RWPE2 (cell line): ENCODE measurements at regions not wholly inside any gene's neighbourhood (a gene's known extent, or its start where the extent isn't known, plus 50 kb on each side); places are given as distances from the start of the nearest gene placed in this dataset.

Experiments used
- ATAC-seq: fragments of 200-7000 bp; cut with Tn5 transposase; 3 replicates; pipeline ENCODE4 v1.9.1; 2021; ENCODE audit warnings: low read depth
- DNase-seq: peaks from one replicate; pipeline ENCODE4 v3.0.0-alpha.2; 2020; ENCODE audit warnings: low spot score
- H3K27ac ChIP-seq: fragments of 450-650 bp; 2 replicates; pipeline ENCODE4 v1.5.1; 2017; ENCODE audit warnings: mild to moderate bottlenecking; ENCODE audit not compliant: poor library complexity, severe bottlenecking
- H3K27me3 ChIP-seq: fragments of 250-450 bp; sonication (Bioruptor Pico); 2 replicates; pipeline ENCODE4 v1.5.1; 2021; ENCODE audit warnings: mild to moderate bottlenecking, moderate library complexity; ENCODE audit not compliant: insufficient read depth, poor library complexity, severe bottlenecking
- H3K36me3 ChIP-seq: fragments of 250-450 bp; sonication (Bioruptor Pico); 2 replicates; pipeline ENCODE4 v1.5.1; 2020; ENCODE audit warnings: low read depth, mild to moderate bottlenecking, moderate library complexity
- H3K4me1 ChIP-seq: fragments of 250-450 bp; sonication (Bioruptor Pico); 2 replicates; pipeline ENCODE4 v1.5.1; 2021; ENCODE audit warnings: mild to moderate bottlenecking, moderate library complexity; ENCODE audit not compliant: insufficient read depth, poor library complexity, severe bottlenecking
- H3K4me3 ChIP-seq: fragments of 250-450 bp; sonication (Bioruptor Pico); 2 replicates; pipeline ENCODE4 v1.5.1; 2021; ENCODE audit warnings: mild to moderate bottlenecking, moderate library complexity; ENCODE audit not compliant: severe bottlenecking
- H3K9me3 ChIP-seq: fragments of 250-450 bp; sonication (Bioruptor Pico); 2 replicates; pipeline ENCODE4 v1.5.1; 2021; ENCODE audit warnings: mild to moderate bottlenecking, moderate library complexity; ENCODE audit not compliant: severe bottlenecking
- TF ChIP-seq, protein P1 (sequence below): fragments of 450-650 bp; IDR thresholded peaks from one replicate; pipeline ENCODE4 v1.5.1; 2017; ENCODE audit warnings: mild to moderate bottlenecking, moderate library complexity; ENCODE audit not compliant: poor library complexity, severe bottlenecking

DNA sequence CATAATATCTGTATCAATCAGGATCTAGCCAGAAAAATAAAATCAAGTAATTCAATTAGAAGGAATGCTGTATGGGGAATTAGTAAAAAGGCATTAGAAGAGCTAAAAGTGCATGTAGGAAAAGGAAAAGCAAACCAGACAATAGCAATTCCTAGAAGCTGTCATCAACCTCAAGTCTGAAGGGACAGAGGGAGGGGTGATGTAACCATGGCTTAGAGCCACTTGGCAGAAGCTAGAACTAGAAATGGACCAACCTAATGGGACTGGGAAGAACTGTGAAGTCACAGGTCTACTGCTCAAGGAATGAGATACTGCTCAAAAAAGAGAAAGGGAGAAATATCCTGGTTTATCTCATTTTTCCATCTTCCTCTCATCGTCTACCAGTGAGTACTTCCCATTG lies 590.7 kb upstream of the SGO1 start:
- no peaks in the 10 kb centered on the region for H3K9me3 ChIP-seq

DNA sequence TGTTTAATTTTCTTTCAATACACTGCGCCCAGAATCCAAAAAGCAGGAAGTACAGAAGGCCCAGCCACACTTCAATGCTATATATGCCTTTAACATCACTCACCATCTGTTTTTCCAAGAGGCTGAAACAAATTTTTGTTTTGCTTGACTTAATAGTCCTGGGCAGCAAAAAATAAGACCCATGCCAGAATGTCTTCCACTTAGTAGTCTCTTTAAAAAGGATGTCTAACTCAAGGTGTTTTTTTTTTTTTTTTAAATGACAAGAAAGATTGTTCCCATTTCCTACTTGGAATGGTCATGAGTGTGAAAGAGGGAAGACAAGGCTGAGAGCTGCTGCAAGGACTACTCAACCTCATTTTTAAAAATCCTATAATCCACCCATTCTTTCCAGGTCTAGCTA lies 590.3 kb upstream of the SGO1 start:
- no peaks in the 10 kb centered on the region for H3K27me3 ChIP-seq
- no peak for DNase-seq

More for the DNA sequence above, 590.7 kb upstream of the SGO1 start:
- DNase-seq, result no peak
- no peaks in the 10 kb centered on the region for H3K27me3 ChIP-seq
- H3K36me3 ChIP-seq, result no peaks in the 10 kb centered on the region
- H3K4me1 ChIP-seq, result no peaks in the 10 kb centered on the region
- ATAC-seq, result no peak
- no peak overlapping the region for H3K4me3 ChIP-seq
- TF ChIP-seq, protein P1, sequence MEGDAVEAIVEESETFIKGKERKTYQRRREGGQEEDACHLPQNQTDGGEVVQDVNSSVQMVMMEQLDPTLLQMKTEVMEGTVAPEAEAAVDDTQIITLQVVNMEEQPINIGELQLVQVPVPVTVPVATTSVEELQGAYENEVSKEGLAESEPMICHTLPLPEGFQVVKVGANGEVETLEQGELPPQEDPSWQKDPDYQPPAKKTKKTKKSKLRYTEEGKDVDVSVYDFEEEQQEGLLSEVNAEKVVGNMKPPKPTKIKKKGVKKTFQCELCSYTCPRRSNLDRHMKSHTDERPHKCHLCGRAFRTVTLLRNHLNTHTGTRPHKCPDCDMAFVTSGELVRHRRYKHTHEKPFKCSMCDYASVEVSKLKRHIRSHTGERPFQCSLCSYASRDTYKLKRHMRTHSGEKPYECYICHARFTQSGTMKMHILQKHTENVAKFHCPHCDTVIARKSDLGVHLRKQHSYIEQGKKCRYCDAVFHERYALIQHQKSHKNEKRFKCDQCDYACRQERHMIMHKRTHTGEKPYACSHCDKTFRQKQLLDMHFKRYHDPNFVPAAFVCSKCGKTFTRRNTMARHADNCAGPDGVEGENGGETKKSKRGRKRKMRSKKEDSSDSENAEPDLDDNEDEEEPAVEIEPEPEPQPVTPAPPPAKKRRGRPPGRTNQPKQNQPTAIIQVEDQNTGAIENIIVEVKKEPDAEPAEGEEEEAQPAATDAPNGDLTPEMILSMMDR, result no peak
- no peak overlapping the region for H3K27ac ChIP-seq

DNA sequence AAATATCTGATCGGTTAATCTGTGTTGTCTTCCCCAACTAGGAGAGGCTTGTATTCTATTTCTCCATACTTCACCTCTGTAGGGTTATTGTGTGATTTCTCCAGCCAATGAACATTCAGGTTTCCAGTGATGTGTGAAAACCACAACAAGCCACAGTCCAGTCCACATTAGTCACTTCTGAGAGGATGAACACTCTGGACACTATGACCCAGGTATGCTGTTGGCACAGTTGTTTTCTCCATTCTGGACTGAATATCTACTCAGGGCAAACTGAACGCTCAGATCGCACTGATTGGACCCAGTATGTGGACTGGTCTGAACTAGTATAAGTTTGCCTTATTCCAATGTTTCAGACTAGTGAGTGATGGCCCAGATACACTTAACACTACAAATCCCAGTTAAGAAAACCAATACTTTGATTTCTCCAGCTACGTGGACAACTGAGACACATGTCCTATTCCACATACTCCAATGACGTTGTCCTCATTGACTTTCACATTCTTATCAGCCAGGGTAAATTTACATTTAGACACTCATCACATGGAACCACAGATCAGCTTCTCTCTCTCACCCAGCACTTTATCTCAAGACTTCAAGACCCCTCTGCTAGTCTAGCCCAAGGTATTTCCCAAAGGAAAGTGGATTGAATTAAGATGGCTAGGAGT lies 587.4 kb upstream of the SGO1 start:
- no peak overlapping the region for H3K27ac ChIP-seq
- no peaks in the 10 kb centered on the region for H3K9me3 ChIP-seq
- no peaks in the 10 kb centered on the region for H3K36me3 ChIP-seq
- no peaks in the 10 kb centered on the region for H3K27me3 ChIP-seq
- H3K4me1 ChIP-seq, result no peaks in the 10 kb centered on the region
- TF ChIP-seq, protein P1, result no peak
- no peak overlapping the region for H3K4me3 ChIP-seq
- no peak for DNase-seq
- ATAC-seq, result no peak

More for the DNA sequence above, 590.3 kb upstream of the SGO1 start:
- Histone ChIP-seq H3K9me3 (no peaks in the 10 kb centered on the region), H3K36me3 (no peaks in the 10 kb centered on the region), H3K27ac (no peak overlapping the region), H3K4me1 (no peaks in the 10 kb centered on the region), H3K4me3 (no peak overlapping the region)
- TF ChIP-seq, protein P1, result no peak
- no peak for ATAC-seq

DNA sequence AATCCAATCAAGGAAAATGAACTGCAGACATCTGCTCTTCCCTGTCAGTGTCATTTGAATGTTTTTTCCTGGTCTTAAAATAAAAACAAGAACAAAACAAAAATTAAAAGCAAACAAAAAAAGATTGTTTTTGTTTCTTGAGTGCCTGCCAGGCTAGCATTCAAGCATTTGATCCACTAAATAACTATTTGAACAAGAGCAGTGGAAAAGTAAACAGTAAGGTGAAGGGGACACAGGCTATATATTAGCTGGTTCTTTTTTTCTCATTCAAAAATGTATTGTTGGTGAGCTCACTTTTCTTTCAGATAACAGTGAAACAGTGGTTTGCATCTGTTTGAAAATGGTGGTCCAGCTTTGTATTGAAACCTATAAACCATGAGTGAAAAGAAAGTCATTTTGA lies 586.9 kb upstream of the SGO1 start:
- ATAC-seq, result no peak

DNA sequence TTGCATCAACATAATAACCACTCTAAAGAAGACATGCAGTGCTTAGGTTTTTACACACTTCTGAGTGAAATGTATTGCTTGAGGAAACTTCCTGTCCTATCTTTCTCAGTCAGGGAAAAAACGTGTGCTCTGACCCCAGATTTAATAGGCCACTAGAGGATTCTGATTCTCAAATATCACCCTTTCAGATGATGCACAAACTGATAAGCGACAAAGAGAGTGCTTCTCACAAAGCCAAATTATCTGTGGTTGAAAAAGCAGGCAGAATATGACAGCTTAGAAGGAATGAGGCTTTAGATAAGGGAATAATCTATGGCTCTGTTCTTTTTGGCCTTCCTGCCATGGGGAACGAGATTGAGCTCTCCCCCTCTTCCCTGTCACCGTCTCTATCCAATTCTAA lies 583.4 kb upstream of the SGO1 start:
- TF ChIP-seq, protein P1, result no peak
- ATAC-seq (no peak), DNase-seq (no peak)
- Histone ChIP-seq H3K4me1 (no peaks in the 10 kb centered on the region), H3K36me3 (no peaks in the 10 kb centered on the region), H3K27me3 (no peaks in the 10 kb centered on the region), H3K9me3 (no peaks in the 10 kb centered on the region), H3K4me3 (no peak overlapping the region), H3K27ac (no peak overlapping the region)

More for the DNA sequence above, 586.9 kb upstream of the SGO1 start:
- Histone ChIP-seq H3K27me3 (no peaks in the 10 kb centered on the region), H3K36me3 (no peaks in the 10 kb centered on the region), H3K27ac (no peak overlapping the region), H3K4me1 (no peaks in the 10 kb centered on the region), H3K9me3 (no peaks in the 10 kb centered on the region), H3K4me3 (no peak overlapping the region)
- TF ChIP-seq, protein P1, result no peak
- DNase-seq, result no peak
